ENCODE measurements at regions not wholly inside any gene's neighbourhood (a gene's known extent, or its start where the extent isn't known, plus 50 kb on each side); places are given as distances from the start of the nearest gene placed in this dataset.

- H3K4me1 ChIP-seq (ENCODE audit: insufficient read depth, low read length), result no peaks in the 10 kb centered on the region
- no peak overlapping the region for H3K4me3 ChIP-seq (ENCODE audit: insufficient read depth, low read length)
- no peaks in the 10 kb centered on the region for H3K9me3 ChIP-seq (ENCODE audit: low read depth, low read length)
- TF ChIP-seq, protein P1, sequence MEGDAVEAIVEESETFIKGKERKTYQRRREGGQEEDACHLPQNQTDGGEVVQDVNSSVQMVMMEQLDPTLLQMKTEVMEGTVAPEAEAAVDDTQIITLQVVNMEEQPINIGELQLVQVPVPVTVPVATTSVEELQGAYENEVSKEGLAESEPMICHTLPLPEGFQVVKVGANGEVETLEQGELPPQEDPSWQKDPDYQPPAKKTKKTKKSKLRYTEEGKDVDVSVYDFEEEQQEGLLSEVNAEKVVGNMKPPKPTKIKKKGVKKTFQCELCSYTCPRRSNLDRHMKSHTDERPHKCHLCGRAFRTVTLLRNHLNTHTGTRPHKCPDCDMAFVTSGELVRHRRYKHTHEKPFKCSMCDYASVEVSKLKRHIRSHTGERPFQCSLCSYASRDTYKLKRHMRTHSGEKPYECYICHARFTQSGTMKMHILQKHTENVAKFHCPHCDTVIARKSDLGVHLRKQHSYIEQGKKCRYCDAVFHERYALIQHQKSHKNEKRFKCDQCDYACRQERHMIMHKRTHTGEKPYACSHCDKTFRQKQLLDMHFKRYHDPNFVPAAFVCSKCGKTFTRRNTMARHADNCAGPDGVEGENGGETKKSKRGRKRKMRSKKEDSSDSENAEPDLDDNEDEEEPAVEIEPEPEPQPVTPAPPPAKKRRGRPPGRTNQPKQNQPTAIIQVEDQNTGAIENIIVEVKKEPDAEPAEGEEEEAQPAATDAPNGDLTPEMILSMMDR (IDR thresholded peaks at IDR 0.05; ENCODE audit: extremely low read depth, low read depth, low read length), result no peak
- no peaks in the 10 kb centered on the region for H4K20me1 ChIP-seq (ENCODE audit: insufficient read depth, low read length)
- no peak overlapping the region for H3K27ac ChIP-seq (ENCODE audit: low read depth, low read length)
- no peak for DNase-seq (ENCODE audit: insufficient read length, low spot score, missing footprints)
- H2AFZ ChIP-seq (ENCODE audit: low read length), result peak overlapping the region; percentile 27
- H3K27me3 ChIP-seq (ENCODE audit: insufficient read depth, low read length), result no peaks in the 10 kb centered on the region
- no peak overlapping the region for H3K4me2 ChIP-seq (ENCODE audit: insufficient read depth, low read length)
- H3K79me2 ChIP-seq (ENCODE audit: insufficient read depth, low read length), result no peaks in the 10 kb centered on the region
- no peaks in the 10 kb centered on the region for H3K36me3 ChIP-seq (ENCODE audit: insufficient read depth, low read length)
Measured at GRCh38 chr13:109933476-109933875, 147.1 kb upstream of the IRS2 start.

DNA sequence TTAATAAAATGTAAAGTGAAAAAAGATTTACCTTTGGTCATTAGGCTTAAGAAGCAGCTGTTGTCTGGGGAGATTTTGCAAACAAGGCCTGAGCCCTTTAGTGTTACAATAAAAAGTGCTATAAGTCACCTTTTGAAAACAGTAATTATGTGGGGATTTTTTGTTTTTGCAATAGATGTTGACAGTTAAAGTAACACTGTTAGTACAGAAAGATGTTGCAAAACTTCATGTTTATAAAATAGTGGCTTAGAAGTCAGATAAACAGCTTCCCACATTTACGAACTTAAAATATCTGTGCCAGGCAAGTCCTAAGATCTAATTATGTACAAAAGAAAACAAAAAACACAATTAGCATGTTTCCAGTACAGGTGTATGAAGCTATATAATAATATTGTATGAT is 138.0 kb upstream of the IRS2 start:
- no peak overlapping the region for H3K4me2 ChIP-seq (ENCODE audit: insufficient read depth, low read length)
- H2AFZ ChIP-seq (ENCODE audit: low read length), result no peak overlapping the region
- no peaks in the 10 kb centered on the region for H3K36me3 ChIP-seq (ENCODE audit: insufficient read depth, low read length)
- DNase-seq (ENCODE audit: insufficient read length, low spot score, missing footprints), result no peak
- TF ChIP-seq, protein P1 (IDR thresholded peaks at IDR 0.05; ENCODE audit: extremely low read depth, low read depth, low read length), result no peak
- no peaks in the 10 kb centered on the region for H3K27me3 ChIP-seq (ENCODE audit: insufficient read depth, low read length)
- H3K9me3 ChIP-seq (ENCODE audit: low read depth, low read length), result no peaks in the 10 kb centered on the region
- no peaks in the 10 kb centered on the region for H3K79me2 ChIP-seq (ENCODE audit: insufficient read depth, low read length)
- H3K4me3 ChIP-seq (ENCODE audit: insufficient read depth, low read length), result no peak overlapping the region
- no peaks in the 10 kb centered on the region for H4K20me1 ChIP-seq (ENCODE audit: insufficient read depth, low read length)
- peaks cover 7% of the 10 kb centered on the region for H3K4me1 ChIP-seq (ENCODE audit: insufficient read depth, low read length)
- no peak overlapping the region for H3K27ac ChIP-seq (ENCODE audit: low read depth, low read length)

GRCh38 chr13:109922518-109922917 is 136.1 kb upstream of the IRS2 start:
- peaks cover 12% of the 10 kb centered on the region for H3K4me1 ChIP-seq (ENCODE audit: insufficient read depth, low read length)
- no peak overlapping the region for H3K4me2 ChIP-seq (ENCODE audit: insufficient read depth, low read length)
- H2AFZ ChIP-seq (ENCODE audit: low read length), result no peak overlapping the region
- H3K27ac ChIP-seq (ENCODE audit: low read depth, low read length), result no peak overlapping the region
- DNase-seq (ENCODE audit: insufficient read length, low spot score, missing footprints), result no peak
- TF ChIP-seq, protein P1 (IDR thresholded peaks at IDR 0.05; ENCODE audit: extremely low read depth, low read depth, low read length), result no peak
- H3K79me2 ChIP-seq (ENCODE audit: insufficient read depth, low read length), result no peaks in the 10 kb centered on the region
- H3K36me3 ChIP-seq (ENCODE audit: insufficient read depth, low read length), result no peaks in the 10 kb centered on the region
- H3K27me3 ChIP-seq (ENCODE audit: insufficient read depth, low read length), result no peaks in the 10 kb centered on the region
- no peak overlapping the region for H3K4me3 ChIP-seq (ENCODE audit: insufficient read depth, low read length)
- no peaks in the 10 kb centered on the region for H3K9me3 ChIP-seq (ENCODE audit: low read depth, low read length)
- H4K20me1 ChIP-seq (ENCODE audit: insufficient read depth, low read length), result no peaks in the 10 kb centered on the region

GRCh38 chr13:109919715-109920375 is 133.5 kb upstream of the IRS2 start:
- no peak overlapping the region for H3K27ac ChIP-seq (ENCODE audit: low read depth, low read length)
- no peak overlapping the region for H3K4me3 ChIP-seq (ENCODE audit: insufficient read depth, low read length)
- DNase-seq (ENCODE audit: insufficient read length, low spot score, missing footprints), result no peak
- no peaks in the 10 kb centered on the region for H3K79me2 ChIP-seq (ENCODE audit: insufficient read depth, low read length)
- no peaks in the 10 kb centered on the region for H3K9me3 ChIP-seq (ENCODE audit: low read depth, low read length)
- no peaks in the 10 kb centered on the region for H3K27me3 ChIP-seq (ENCODE audit: insufficient read depth, low read length)
- TF ChIP-seq, protein P1 (IDR thresholded peaks at IDR 0.05; ENCODE audit: extremely low read depth, low read depth, low read length), result no peak
- no peak overlapping the region for H3K4me2 ChIP-seq (ENCODE audit: insufficient read depth, low read length)
- H3K4me1 ChIP-seq (ENCODE audit: insufficient read depth, low read length), result peaks cover 12% of the 10 kb centered on the region
- H3K36me3 ChIP-seq (ENCODE audit: insufficient read depth, low read length), result no peaks in the 10 kb centered on the region
- no peak overlapping the region for H2AFZ ChIP-seq (ENCODE audit: low read length)
- H4K20me1 ChIP-seq (ENCODE audit: insufficient read depth, low read length), result no peaks in the 10 kb centered on the region
